ENCODE measurements at regions not wholly inside any gene's neighbourhood (a gene's known extent, or its start where the extent isn't known, plus 50 kb on each side); places are given as distances from the start of the nearest gene placed in this dataset.

DNA sequence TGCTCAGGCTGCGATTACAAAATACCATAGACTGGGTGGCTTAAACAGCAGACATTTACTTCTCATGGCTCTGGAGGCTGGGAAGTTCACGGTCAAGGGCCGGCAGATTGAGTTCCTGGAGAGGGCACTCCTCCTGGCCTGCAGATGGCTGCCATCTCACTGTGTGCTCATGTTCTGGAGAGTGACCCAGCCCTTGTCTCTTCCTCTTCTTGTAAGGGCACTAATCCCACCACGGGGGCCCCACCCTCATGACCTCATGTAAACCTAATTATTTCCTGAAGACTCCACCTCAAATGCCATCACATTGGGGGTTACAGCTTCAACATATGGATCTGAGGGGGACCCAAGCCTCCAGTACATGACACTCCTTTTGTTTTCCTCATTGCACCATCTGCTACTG is 56.0 kb upstream of the CLDN10 start:
- no peak for DNase-seq (ENCODE audit: low read depth)

DNA sequence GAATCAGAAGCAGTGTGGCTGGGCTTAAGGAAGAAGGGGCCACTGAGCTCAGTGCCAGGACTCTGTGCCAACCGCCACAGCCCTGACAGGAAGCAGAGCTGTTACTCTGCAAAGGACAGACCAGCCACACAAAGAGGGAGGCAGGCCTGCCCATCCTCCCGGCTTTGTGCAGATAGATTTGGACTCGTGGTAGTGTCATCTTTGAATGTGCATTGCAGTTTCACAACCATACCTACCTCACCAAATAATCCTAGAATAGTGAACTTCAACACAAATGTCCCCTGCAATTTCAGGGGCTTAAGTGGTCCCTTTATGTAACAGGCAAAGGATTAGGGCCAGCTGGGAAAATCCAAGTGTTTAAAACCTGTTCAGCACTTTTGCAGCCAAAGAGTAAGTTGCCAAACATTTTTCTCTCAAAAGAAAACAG is 55.1 kb upstream of the CLDN10 start:
- DNase-seq (ENCODE audit: low read depth) = no peak

DNA sequence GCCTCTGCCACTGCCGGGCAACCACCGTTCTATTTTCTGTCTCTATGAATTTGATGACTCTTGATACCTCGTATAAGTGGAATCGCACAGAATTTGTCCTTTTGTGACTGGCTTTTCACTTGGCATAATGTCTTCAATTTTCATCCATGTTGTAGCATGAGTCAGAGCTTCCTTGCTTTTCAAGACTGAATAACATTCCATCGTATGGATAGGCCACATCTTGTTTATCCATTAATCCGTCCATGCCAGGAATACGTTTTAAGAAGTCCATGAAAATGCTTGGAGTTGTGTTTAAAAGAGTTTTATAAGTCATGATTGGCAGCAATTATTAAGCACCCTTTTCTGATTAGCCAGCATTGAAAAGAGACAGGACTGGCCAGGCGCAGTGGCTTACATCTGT is 53.6 kb upstream of the CLDN10 start:
- no peak for DNase-seq (ENCODE audit: low read depth)

DNA sequence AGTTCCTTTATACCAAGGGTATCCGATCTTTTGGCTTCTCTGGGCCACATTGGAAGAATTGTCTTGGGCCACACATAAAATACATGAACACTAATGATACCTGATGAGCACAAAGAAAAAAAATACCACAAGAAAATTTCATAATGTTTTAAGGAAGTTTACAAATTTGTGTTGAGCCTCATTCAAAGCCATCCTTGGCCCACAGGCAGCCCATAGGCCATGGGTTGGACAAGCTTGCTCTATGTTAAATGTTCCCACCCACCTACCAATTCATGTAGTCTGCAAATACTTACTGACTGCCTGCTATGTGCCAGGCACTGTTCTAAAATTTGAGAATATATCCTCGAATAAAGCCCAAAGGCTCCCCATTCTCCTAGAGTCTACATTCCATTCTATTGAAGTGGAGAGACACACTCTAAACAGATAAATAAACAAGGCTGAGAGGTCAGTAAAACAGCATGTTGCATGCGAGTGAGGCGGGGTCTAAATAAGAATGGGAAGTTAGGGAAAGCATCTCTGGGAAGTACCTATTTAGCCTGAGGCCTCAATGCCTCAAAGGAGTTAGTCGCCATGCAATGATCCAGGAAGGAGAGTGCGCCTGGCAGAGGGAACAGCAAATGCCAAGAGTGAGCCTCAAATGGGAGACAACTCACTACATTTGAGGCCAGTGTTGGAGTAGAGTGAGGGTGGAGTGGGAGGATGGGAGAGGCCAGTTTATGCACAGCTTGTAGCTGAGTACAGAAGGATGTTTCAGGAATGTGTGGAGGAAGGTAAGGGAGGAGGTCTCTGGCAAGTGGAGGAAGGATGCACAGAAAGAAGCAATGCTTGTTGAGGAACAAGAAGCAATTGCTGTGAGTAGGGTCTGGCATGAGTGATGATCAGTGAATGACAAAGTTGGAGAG is 52.5 kb upstream of the CLDN10 start:
- DNase-seq (ENCODE audit: low read depth) = no peak

DNA sequence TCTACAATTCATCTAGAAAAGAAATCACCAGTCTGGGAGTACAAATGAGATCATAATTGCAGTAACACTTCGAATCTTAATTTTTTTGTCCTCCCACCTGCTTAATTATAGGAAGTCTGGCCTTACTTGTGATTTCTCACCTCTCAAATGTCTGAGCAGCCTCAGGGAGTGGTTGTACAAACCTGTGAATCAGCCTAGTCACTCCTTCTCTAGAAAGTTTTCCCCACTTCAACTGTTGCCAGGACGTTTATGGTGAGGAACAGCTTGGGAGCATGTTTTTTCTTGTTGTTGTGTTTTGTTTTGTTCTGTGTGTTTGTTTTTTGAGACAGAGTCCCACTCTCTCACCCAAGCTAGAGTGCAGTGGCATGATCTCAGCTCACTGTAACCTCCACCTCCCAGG is 50.3 kb upstream of the CLDN10 start:
- DNase-seq (ENCODE audit: low read depth) = no peak

Data from HT1080 (cell line).